ENCODE measurements at regions not wholly inside any gene's neighbourhood (a gene's known extent, or its start where the extent isn't known, plus 50 kb on each side); places are given as distances from the start of the nearest gene placed in this dataset.

DNA sequence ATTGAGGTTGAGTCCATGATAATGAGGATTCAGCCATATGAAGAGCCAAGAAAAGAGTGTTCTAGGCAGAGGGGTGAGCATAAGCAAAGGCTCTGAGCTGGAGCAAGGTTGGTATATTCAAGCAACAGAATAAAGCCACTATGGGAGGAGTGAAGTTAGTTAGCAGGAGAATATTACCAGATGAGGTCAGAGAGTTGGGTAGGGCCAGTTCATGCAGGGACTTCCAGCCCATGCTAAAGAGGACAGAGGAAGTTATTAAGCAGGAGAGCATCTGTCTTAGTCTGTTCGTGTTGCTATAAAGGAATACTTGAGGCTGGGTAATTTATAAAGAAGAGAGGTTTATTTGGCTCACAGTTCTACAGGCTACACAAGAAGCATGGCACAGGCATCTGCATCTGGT is 57.1 kb upstream of the ATG10 start:
- no peak for DNase-seq (ENCODE audit: extremely low spot score)
- Histone ChIP-seq H3K4me3 (ENCODE audit: low read depth, low read length) (no peak overlapping the region), H3K4me1 (ENCODE audit: insufficient read depth) (no peaks in the 10 kb centered on the region), H3K27ac (ENCODE audit: low read depth) (no peak overlapping the region), H3K36me3 (ENCODE audit: insufficient read depth) (no peaks in the 10 kb centered on the region)
- 51% methylated on average over 1 of the region's 1 CpG for WGBS

DNA sequence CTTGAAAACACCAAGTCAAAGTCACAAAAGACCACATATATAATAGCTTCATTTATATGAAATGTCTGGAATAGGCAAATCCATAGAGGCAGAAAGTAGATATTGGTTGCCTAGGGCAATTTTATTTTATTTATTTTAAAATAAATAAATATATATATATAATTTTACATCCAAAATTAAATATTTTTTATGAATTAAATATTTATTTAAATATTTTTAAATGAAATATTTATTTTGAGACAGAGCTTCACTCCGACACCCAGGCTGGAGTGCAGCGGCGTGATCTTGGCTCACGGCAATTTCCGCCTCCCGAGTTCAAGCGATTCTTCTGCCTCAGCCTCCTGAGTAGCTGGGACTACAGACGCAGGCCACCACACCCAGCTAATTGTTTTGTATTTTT is 58.9 kb upstream of the ATG10 start:
- no peaks in the 10 kb centered on the region for H3K36me3 ChIP-seq (ENCODE audit: insufficient read depth)
- H3K27ac ChIP-seq (ENCODE audit: low read depth): no peak overlapping the region
- H3K4me3 ChIP-seq (ENCODE audit: low read depth, low read length): no peak overlapping the region
- H3K4me1 ChIP-seq (ENCODE audit: insufficient read depth): no peaks in the 10 kb centered on the region
- 95% methylated on average over 8 of the region's 8 CpGs for WGBS
- no peak for DNase-seq (ENCODE audit: extremely low spot score)

GRCh38 chr5:81909677-81910076 is 62.1 kb upstream of the ATG10 start:
- no peak overlapping the region for H3K27ac ChIP-seq (ENCODE audit: low read depth)
- WGBS: 88% methylated on average over 1 of the region's 1 CpG
- H3K4me3 ChIP-seq (ENCODE audit: low read depth, low read length): no peak overlapping the region
- no peaks in the 10 kb centered on the region for H3K36me3 ChIP-seq (ENCODE audit: insufficient read depth)
- no peaks in the 10 kb centered on the region for H3K4me1 ChIP-seq (ENCODE audit: insufficient read depth)
- no peak for DNase-seq (ENCODE audit: extremely low spot score)

GRCh38 chr5:81908771-81909170 is 63.1 kb upstream of the ATG10 start:
- WGBS: 46% methylated on average over 5 of the region's 5 CpGs
- no peak overlapping the region for H3K27ac ChIP-seq (ENCODE audit: low read depth)
- H3K4me1 ChIP-seq (ENCODE audit: insufficient read depth): no peaks in the 10 kb centered on the region

GRCh38 chr5:81908044-81908443 is 63.8 kb upstream of the ATG10 start:
- H3K4me1 ChIP-seq (ENCODE audit: insufficient read depth): no peaks in the 10 kb centered on the region
- DNase-seq (ENCODE audit: extremely low spot score): no peak
- H3K27ac ChIP-seq (ENCODE audit: low read depth): no peak overlapping the region
- 72% methylated on average over 10 of the region's 10 CpGs for WGBS
- no peak overlapping the region for H3K4me3 ChIP-seq (ENCODE audit: low read depth, low read length)
- no peaks in the 10 kb centered on the region for H3K36me3 ChIP-seq (ENCODE audit: insufficient read depth)

More at GRCh38 chr5:81908771-81909170, 63.1 kb upstream of the ATG10 start:
- H3K4me3 ChIP-seq (ENCODE audit: low read depth, low read length): no peak overlapping the region
- no peak for DNase-seq (ENCODE audit: extremely low spot score)
- no peaks in the 10 kb centered on the region for H3K36me3 ChIP-seq (ENCODE audit: insufficient read depth)

DNA sequence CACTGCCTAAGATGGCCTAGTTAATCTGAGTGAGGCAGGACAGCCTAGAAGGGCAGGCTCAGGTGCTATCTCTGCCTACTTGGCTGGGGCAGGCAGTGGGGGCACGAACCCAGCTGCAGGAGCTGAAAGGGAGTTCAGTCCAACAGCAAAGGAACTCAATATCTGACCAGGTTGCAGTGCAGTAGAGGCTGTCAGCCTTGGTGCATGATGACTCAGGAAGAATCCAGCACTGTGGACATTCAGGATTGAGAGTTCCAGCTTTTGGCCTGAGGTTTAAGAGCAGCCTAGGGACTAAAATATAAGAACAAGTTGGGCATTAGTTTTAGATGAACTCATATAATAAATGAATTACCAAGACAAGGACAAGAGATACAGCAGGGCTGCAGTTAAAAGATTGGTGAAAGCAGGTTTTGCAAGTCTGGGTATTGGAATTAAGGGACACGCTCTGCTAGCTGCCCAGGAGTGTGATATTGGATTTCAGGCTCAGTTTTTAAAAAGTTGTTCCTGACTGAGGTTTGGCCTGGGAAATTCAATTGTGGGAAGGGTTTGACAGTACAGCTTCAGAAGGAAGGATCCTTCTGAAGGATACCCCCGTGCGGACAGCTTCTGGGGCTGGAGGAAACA is 64.7 kb upstream of the ATG10 start:
- no peaks in the 10 kb centered on the region for H3K36me3 ChIP-seq (ENCODE audit: insufficient read depth)
- no peak for DNase-seq (ENCODE audit: extremely low spot score)
- 93% methylated on average over 4 of the region's 4 CpGs for WGBS
- H3K4me1 ChIP-seq (ENCODE audit: insufficient read depth): no peaks in the 10 kb centered on the region
- H3K27ac ChIP-seq (ENCODE audit: low read depth): no peak overlapping the region
- no peak overlapping the region for H3K4me3 ChIP-seq (ENCODE audit: low read depth, low read length)

DNA sequence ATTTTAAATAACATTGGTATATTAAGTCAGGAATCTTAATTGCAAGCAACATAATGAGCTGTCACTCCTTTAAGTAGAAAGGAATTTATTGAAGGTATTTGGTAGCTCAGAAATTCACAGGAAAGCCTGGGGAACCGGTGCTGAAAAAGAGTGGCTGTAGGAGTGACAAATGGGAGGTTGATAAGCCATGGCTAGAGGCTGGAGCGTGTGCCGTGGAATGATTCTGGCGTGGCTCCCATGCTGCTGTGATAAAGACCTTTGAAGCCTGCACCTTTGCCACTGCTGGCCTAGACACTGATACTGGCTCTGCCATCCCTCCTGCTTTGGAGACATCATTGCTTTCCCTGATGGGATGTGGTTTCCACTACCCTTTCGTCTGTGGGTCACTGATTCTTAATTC is 65.7 kb upstream of the ATG10 start:
- 72% methylated on average over 5 of the region's 5 CpGs for WGBS

GRCh38 chr5:81904861-81905260 is 67.0 kb upstream of the ATG10 start:
- H3K4me1 ChIP-seq (ENCODE audit: insufficient read depth): no peaks in the 10 kb centered on the region
- WGBS: 64% methylated on average over 2 of the region's 2 CpGs
- no peak overlapping the region for H3K27ac ChIP-seq (ENCODE audit: low read depth)
- no peak for DNase-seq (ENCODE audit: extremely low spot score)
- no peaks in the 10 kb centered on the region for H3K36me3 ChIP-seq (ENCODE audit: insufficient read depth)
- no peak overlapping the region for H3K4me3 ChIP-seq (ENCODE audit: low read depth, low read length)

More for the DNA sequence above, 65.7 kb upstream of the ATG10 start:
- DNase-seq (ENCODE audit: extremely low spot score): no peak
- Histone ChIP-seq H3K27ac (ENCODE audit: low read depth) (no peak overlapping the region), H3K4me3 (ENCODE audit: low read depth, low read length) (no peak overlapping the region), H3K36me3 (ENCODE audit: insufficient read depth) (no peaks in the 10 kb centered on the region), H3K4me1 (ENCODE audit: insufficient read depth) (no peaks in the 10 kb centered on the region)

GRCh38 chr5:81904166-81904565 is 67.7 kb upstream of the ATG10 start:
- Histone ChIP-seq H3K4me1 (ENCODE audit: insufficient read depth) (no peaks in the 10 kb centered on the region), H3K27ac (ENCODE audit: low read depth) (no peak overlapping the region), H3K4me3 (ENCODE audit: low read depth, low read length) (no peak overlapping the region), H3K36me3 (ENCODE audit: insufficient read depth) (no peaks in the 10 kb centered on the region)
- no peak for DNase-seq (ENCODE audit: extremely low spot score)
- WGBS: 85% methylated on average over 3 of the region's 3 CpGs

- Histone ChIP-seq H3K4me3 (ENCODE audit: low read depth, low read length) (no peak overlapping the region), H3K4me1 (ENCODE audit: insufficient read depth) (no peaks in the 10 kb centered on the region), H3K27ac (ENCODE audit: low read depth) (no peak overlapping the region), H3K36me3 (ENCODE audit: insufficient read depth) (no peaks in the 10 kb centered on the region)
- no peak for DNase-seq (ENCODE audit: extremely low spot score)
- WGBS: 73% methylated on average over 10 of the region's 10 CpGs
Measured at GRCh38 chr5:81901586-81901985, 70.2 kb upstream of the ATG10 start.

DNA sequence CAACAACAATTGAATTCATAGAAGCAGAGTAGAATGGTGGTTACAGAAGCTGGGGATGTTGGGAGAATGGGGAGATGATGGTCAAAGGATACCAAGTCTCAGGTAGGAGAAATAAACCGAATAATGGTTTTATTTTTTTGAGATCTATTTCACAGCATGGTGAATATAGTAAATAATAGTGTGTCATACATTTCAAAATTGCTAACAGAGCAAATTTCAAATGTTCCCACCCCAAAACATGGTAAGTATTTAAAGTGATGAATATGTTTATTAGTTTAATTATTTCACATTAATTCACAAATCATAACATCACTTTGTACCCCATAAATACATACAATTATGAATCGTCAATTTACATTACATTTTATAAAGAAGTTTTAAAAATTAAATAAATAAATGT is 72.7 kb upstream of the ATG10 start:
- H3K4me1 ChIP-seq (ENCODE audit: insufficient read depth): no peaks in the 10 kb centered on the region
- no peak overlapping the region for H3K4me3 ChIP-seq (ENCODE audit: low read depth, low read length)
- H3K36me3 ChIP-seq (ENCODE audit: insufficient read depth): no peaks in the 10 kb centered on the region
- 96% methylated on average over 2 of the region's 2 CpGs for WGBS
- no peak overlapping the region for H3K27ac ChIP-seq (ENCODE audit: low read depth)
- no peak for DNase-seq (ENCODE audit: extremely low spot score)

DNA sequence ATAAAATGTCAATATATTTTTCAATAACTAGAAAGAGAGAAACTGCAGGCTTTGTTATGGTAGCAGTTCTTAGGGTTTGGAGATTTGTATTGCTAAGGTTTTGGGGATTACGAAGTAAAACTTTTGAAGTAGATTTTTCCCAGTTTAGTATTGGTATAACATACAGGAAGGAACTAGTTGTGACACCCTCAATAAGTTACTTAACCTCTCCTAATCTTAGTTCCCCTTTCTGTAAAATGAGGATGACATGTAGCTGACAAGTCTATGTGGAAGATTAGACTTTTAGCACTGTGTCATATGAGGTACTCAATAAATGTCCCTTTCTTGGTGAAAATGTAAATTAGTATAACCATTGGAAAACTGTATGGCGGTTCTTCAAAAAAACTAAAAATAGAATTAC is 73.4 kb upstream of the ATG10 start:
- H3K36me3 ChIP-seq (ENCODE audit: insufficient read depth): no peaks in the 10 kb centered on the region
- H3K4me1 ChIP-seq (ENCODE audit: insufficient read depth): no peaks in the 10 kb centered on the region
- 67% methylated on average over 2 of the region's 2 CpGs for WGBS
- no peak for DNase-seq (ENCODE audit: extremely low spot score)
- no peak overlapping the region for H3K27ac ChIP-seq (ENCODE audit: low read depth)
- H3K4me3 ChIP-seq (ENCODE audit: low read depth, low read length): no peak overlapping the region

- Histone ChIP-seq H3K4me3 (ENCODE audit: low read depth, low read length) (no peak overlapping the region), H3K36me3 (ENCODE audit: insufficient read depth) (no peaks in the 10 kb centered on the region), H3K27ac (ENCODE audit: low read depth) (no peak overlapping the region), H3K4me1 (ENCODE audit: insufficient read depth) (no peaks in the 10 kb centered on the region)
- DNase-seq (ENCODE audit: extremely low spot score): no peak
- 75% methylated on average over 1 of the region's 1 CpG for WGBS
Measured at GRCh38 chr5:81896764-81897163, 75.1 kb upstream of the ATG10 start.

DNA sequence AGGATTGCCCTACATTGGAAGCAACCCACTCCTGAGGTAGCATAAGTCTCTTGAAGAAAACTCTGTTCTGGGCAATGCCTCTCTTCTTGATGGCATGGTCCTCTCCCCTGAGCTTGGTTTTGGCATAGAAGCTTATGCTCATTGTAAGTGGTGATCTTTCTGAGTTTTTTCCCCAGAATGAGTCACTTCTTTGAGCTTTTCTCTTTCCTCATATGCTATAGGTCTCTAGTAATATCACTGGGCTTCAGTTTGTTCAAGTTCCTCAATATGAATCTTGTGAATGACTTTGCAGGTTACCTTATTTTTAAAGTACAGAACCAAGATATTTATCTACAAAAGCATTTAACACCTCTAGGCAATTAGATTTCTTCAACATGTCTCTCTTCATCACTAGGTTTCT is 76.5 kb upstream of the ATG10 start:
- Histone ChIP-seq H3K27ac (ENCODE audit: low read depth) (no peak overlapping the region), H3K4me1 (ENCODE audit: insufficient read depth) (no peaks in the 10 kb centered on the region), H3K36me3 (ENCODE audit: insufficient read depth) (no peaks in the 10 kb centered on the region), H3K4me3 (ENCODE audit: low read depth, low read length) (no peak overlapping the region)
- DNase-seq (ENCODE audit: extremely low spot score): no peak

GRCh38 chr5:81893961-81894360 is 77.9 kb upstream of the ATG10 start:
- DNase-seq (ENCODE audit: extremely low spot score): no peak
- Histone ChIP-seq H3K27ac (ENCODE audit: low read depth) (no peak overlapping the region), H3K4me3 (ENCODE audit: low read depth, low read length) (no peak overlapping the region), H3K36me3 (ENCODE audit: insufficient read depth) (no peaks in the 10 kb centered on the region), H3K4me1 (ENCODE audit: insufficient read depth) (no peaks in the 10 kb centered on the region)
- WGBS: 51% methylated on average over 4 of the region's 4 CpGs

All from urinary bladder (tissue), 3 donors.